Gastrocnemius medialis (tissue), 4 donors: ENCODE measurements at regions not wholly inside any gene's neighbourhood (a gene's known extent, or its start where the extent isn't known, plus 50 kb on each side); places are given as distances from the start of the nearest gene placed in this dataset.

Source experiments
- POLR2A ChIP-seq, 2 donors: fragments of 450-650 bp; IDR thresholded peaks; one replicate each; pipeline ENCODE4 v1.6.1; 2017; ENCODE audit warnings: antibody characterized with exemption in 2 of 2, mild to moderate bottlenecking in 2 of 2, moderate library complexity in 2 of 2
- TF ChIP-seq, protein P1 (sequence below), 5 experiments: fragments of 450-650 bp in 3 of 5; fragments of 200-600 bp in 2 of 5; sonication (generic) in 2 of 5; IDR thresholded peaks in 4 of 5; conservative IDR thresholded peaks in 1 of 5; 1 replicate in 4 of 5; 2 replicates in 1 of 5; pipeline ENCODE4 v1.5.1; 2016 to 2019; ENCODE audit warnings: antibody characterized with exemption in 5 of 5, mild to moderate bottlenecking in 3 of 5, moderate library complexity in 3 of 5

DNA sequence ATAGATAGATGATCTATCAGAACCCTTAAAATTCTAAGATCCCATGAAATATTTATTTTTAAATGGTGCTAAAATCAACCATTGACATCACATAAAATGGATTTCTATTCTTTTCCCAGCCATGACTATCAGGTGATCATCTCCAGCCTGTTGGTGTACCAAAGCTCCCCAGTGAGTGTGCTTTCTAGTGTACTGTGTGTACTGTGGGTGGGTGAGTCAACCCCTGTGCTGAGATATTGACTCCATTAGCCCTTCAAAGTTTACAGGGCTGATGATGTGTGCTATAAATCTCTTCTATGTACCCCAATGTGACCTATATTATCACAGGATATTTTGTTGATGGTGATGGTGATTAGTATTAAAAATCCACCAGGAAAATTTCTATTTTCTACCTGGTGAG lies 344.6 kb downstream of the MMUT start:
- TF ChIP-seq, protein P1, sequence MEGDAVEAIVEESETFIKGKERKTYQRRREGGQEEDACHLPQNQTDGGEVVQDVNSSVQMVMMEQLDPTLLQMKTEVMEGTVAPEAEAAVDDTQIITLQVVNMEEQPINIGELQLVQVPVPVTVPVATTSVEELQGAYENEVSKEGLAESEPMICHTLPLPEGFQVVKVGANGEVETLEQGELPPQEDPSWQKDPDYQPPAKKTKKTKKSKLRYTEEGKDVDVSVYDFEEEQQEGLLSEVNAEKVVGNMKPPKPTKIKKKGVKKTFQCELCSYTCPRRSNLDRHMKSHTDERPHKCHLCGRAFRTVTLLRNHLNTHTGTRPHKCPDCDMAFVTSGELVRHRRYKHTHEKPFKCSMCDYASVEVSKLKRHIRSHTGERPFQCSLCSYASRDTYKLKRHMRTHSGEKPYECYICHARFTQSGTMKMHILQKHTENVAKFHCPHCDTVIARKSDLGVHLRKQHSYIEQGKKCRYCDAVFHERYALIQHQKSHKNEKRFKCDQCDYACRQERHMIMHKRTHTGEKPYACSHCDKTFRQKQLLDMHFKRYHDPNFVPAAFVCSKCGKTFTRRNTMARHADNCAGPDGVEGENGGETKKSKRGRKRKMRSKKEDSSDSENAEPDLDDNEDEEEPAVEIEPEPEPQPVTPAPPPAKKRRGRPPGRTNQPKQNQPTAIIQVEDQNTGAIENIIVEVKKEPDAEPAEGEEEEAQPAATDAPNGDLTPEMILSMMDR (IDR thresholded peaks at IDR 0.05 in 4 of 5, conservative IDR thresholded peaks at IDR 0.05 in 1 of 5), result no peak
- TF ChIP-seq POLR2A (IDR thresholded peaks at IDR 0.05), result no peak
